Suprapubic skin (tissue), 3 donors: ENCODE measurements at regions not wholly inside any gene's neighbourhood (a gene's known extent, or its start where the extent isn't known, plus 50 kb on each side); places are given as distances from the start of the nearest gene placed in this dataset.

Experiments used
- EP300 ChIP-seq: sonication (generic); formaldehyde crosslinking; IDR thresholded peaks from one replicate; pipeline ENCODE4 v1.6.1; 2017; ENCODE audit warnings: antibody characterized with exemption
- TF ChIP-seq, protein P1 (sequence below), 2 donors: fragments of 200-600 bp in 1 of 2; fragments of 450-650 bp in 1 of 2; sonication (generic) in 1 of 2; IDR thresholded peaks; one replicate each; pipeline ENCODE4 v1.5.1; 2016 to 2019; ENCODE audit warnings: antibody characterized with exemption in 2 of 2, mild to moderate bottlenecking in 1 of 2, moderate library complexity in 1 of 2

DNA sequence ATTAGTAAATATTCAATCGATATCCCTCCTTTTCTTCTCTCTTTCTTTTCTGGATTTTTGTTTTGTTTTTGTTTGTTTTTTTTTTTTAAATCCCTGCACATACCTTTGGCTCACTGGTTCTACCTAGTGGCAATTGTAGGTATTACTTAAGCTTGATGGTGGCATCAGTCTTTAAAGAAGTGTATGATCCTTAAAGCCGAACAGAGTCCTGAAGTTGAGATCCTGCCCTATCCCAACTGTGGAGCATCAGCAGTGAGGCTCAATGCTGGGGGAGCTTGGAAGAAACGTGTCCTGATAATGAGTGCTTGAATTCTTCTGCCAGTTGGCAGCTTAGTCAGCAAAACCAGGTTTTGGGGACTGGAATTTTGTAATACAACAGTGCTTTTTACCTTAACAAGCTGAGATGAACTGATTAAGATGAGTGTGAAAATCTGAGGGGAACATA, 60.8 kb downstream of the FASLG start:
- TF ChIP-seq, protein P1, sequence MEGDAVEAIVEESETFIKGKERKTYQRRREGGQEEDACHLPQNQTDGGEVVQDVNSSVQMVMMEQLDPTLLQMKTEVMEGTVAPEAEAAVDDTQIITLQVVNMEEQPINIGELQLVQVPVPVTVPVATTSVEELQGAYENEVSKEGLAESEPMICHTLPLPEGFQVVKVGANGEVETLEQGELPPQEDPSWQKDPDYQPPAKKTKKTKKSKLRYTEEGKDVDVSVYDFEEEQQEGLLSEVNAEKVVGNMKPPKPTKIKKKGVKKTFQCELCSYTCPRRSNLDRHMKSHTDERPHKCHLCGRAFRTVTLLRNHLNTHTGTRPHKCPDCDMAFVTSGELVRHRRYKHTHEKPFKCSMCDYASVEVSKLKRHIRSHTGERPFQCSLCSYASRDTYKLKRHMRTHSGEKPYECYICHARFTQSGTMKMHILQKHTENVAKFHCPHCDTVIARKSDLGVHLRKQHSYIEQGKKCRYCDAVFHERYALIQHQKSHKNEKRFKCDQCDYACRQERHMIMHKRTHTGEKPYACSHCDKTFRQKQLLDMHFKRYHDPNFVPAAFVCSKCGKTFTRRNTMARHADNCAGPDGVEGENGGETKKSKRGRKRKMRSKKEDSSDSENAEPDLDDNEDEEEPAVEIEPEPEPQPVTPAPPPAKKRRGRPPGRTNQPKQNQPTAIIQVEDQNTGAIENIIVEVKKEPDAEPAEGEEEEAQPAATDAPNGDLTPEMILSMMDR (IDR thresholded peaks at IDR 0.05): peak; percentile 55 to 58
- no peak for TF ChIP-seq EP300
